Breast epithelium (tissue), 3 donors: ENCODE measurements at regions not wholly inside any gene's neighbourhood (a gene's known extent, or its start where the extent isn't known, plus 50 kb on each side); places are given as distances from the start of the nearest gene placed in this dataset.

Experiments used
- CTCF ChIP-seq, 3 donors: fragments of 450-650 bp; IDR thresholded peaks; one replicate each; pipeline ENCODE4 v1.5.1; 2016 to 2017; ENCODE audit warnings: antibody characterized with exemption in 3 of 3, mild to moderate bottlenecking in 3 of 3, moderate library complexity in 3 of 3
- POLR2A ChIP-seq: fragments of 450-650 bp; IDR thresholded peaks from one replicate; pipeline ENCODE4 v1.6.1; 2016; ENCODE audit warnings: antibody characterized with exemption, mild to moderate bottlenecking, moderate library complexity
- POLR2AphosphoS5 ChIP-seq, 3 donors: sonication (generic); formaldehyde crosslinking; IDR thresholded peaks; one replicate each; pipeline ENCODE4 v1.6.1; 2017; ENCODE audit warnings: antibody characterized with exemption in 3 of 3

- TF ChIP-seq CTCF (IDR thresholded peaks at IDR 0.05) (no peak), POLR2AphosphoS5 (IDR thresholded peaks at IDR 0.05) (no peak), POLR2A (no peak)
Observed at GRCh38 chr11:128116447-128116846, 470.9 kb downstream of the ETS1 start.
